Fibroblast of lung (primary cell): ENCODE measurements at regions not wholly inside any gene's neighbourhood (a gene's known extent, or its start where the extent isn't known, plus 50 kb on each side); places are given as distances from the start of the nearest gene placed in this dataset.
A peak's percentile ranks its signal among the peaks of the same experiment; 100 is the strongest.

Experiments used
- DNase-seq, 2 donors: peaks; one replicate each; pipeline versions ENCODE4 v3.0.0 to v3.0.0-alpha.2; 2010; ENCODE audit warnings: low read depth in 2 of 2
- H2AFZ ChIP-seq: 2 replicates; pipeline ENCODE4 v1.5.1; 2012; ENCODE audit warnings: low read length, control low read depth, inconsistent platforms
- H3K27ac ChIP-seq: 2 replicates; pipeline ENCODE4 v1.5.1; 2011; ENCODE audit warnings: low read length, control low read depth; ENCODE audit not compliant: insufficient read depth
- H3K27me3 ChIP-seq: 2 replicates; pipeline ENCODE4 v1.5.1; 2011; ENCODE audit warnings: mild to moderate bottlenecking, low read length; ENCODE audit not compliant: control insufficient read depth, insufficient read depth
- H3K36me3 ChIP-seq: 2 replicates; pipeline ENCODE4 v1.5.1; 2011; ENCODE audit warnings: low read length; ENCODE audit not compliant: control insufficient read depth, insufficient read depth
- H3K4me1 ChIP-seq: 2 replicates; pipeline ENCODE4 v1.5.1; 2011; ENCODE audit warnings: low read length; ENCODE audit not compliant: control insufficient read depth, insufficient read depth; ENCODE audit errors: extremely low read depth
- H3K4me2 ChIP-seq: 2 replicates; pipeline ENCODE4 v1.5.1; 2011; ENCODE audit warnings: low read length, control low read depth; ENCODE audit not compliant: insufficient read depth; ENCODE audit errors: extremely low read depth
- H3K4me3 ChIP-seq, 4 experiments: fragments of 200-600 bp in 1 of 4; sonication (generic) in 1 of 4; replicated peaks in 1 of 4; 2 replicates each; pipeline ENCODE4 v1.5.1; 2011 to 2016; ENCODE audit warnings: low read length in 4 of 4, low read depth in 3 of 4, mild to moderate bottlenecking in 3 of 4, control low read depth in 2 of 4, inconsistent platforms in 1 of 4, mixed read lengths in 1 of 4; ENCODE audit not compliant: insufficient read depth in 1 of 4; ENCODE audit errors: control extremely low read depth in 1 of 4
- H3K79me2 ChIP-seq: 2 replicates; pipeline ENCODE4 v1.5.1; 2012; ENCODE audit warnings: mild to moderate bottlenecking, low read length, inconsistent platforms; ENCODE audit not compliant: control insufficient read depth, insufficient read depth
- H3K9ac ChIP-seq: 2 replicates; pipeline ENCODE4 v1.5.1; 2011; ENCODE audit warnings: mild to moderate bottlenecking, low read length, control low read depth; ENCODE audit not compliant: insufficient read depth
- H3K9me3 ChIP-seq: 2 replicates; pipeline ENCODE4 v1.5.1; 2012; ENCODE audit warnings: low read depth, low read length; ENCODE audit not compliant: control insufficient read depth, insufficient read depth
- H4K20me1 ChIP-seq: 2 replicates; pipeline ENCODE4 v1.5.1; 2011; ENCODE audit warnings: low read length; ENCODE audit not compliant: control insufficient read depth, insufficient read depth; ENCODE audit errors: extremely low read depth
- CTCF ChIP-seq, 2 donors: IDR thresholded peaks in 1 of 2; conservative IDR thresholded peaks in 1 of 2; 1 replicate in 1 of 2; 2 replicates in 1 of 2; pipeline ENCODE4 v1.5.1; 2011 to 2012; ENCODE audit warnings: low read length in 2 of 2, control low read depth in 1 of 2, inconsistent platforms in 1 of 2, low read depth in 1 of 2, mild to moderate bottlenecking in 1 of 2
- EZH2 ChIP-seq: IDR thresholded peaks from 2 replicates; pipeline ENCODE4 v1.5.1; 2012; ENCODE audit warnings: low read length, control low read depth, mild to moderate bottlenecking; ENCODE audit errors: missing control alignments

GRCh38 chr4:108398836-108399235, 221.5 kb upstream of the RPL34 start:
- Histone ChIP-seq H3K9ac (no peak overlapping the region), H3K4me2 (no peak overlapping the region), H3K4me3 (no peak overlapping the region), H3K4me1 (no peaks in the 10 kb centered on the region), H3K79me2 (no peaks in the 10 kb centered on the region), H4K20me1 (no peaks in the 10 kb centered on the region), H3K36me3 (no peaks in the 10 kb centered on the region), H3K27ac (no peak overlapping the region), H2AFZ (no peak overlapping the region), H3K9me3 (no peaks in the 10 kb centered on the region), H3K27me3 (no peaks in the 10 kb centered on the region)
- TF ChIP-seq EZH2, result no peak
- no peak for TF ChIP-seq CTCF (conservative IDR thresholded peaks at IDR 0.05 in 1 of 2, IDR thresholded peaks at IDR 0.05 in 1 of 2; ENCODE audit: low read depth in 1 of 2, low read length in 2 of 2)
- no peak for DNase-seq

- Histone ChIP-seq H3K4me2 (no peak overlapping the region), H3K4me1 (no peaks in the 10 kb centered on the region)
These were observed 222.1 kb upstream of the RPL34 start for GRCh38 chr4:108398316-108398715.

GRCh38 chr4:108397850-108398249, 222.5 kb upstream of the RPL34 start:
- H3K9ac ChIP-seq, result no peak overlapping the region
- no peak overlapping the region for H3K4me3 ChIP-seq
- no peaks in the 10 kb centered on the region for H3K4me1 ChIP-seq
- TF ChIP-seq EZH2 (no peak), CTCF (conservative IDR thresholded peaks at IDR 0.05 in 1 of 2, IDR thresholded peaks at IDR 0.05 in 1 of 2; ENCODE audit: low read depth in 1 of 2, low read length in 2 of 2) (no peak)
- no peaks in the 10 kb centered on the region for H3K36me3 ChIP-seq
- H3K4me2 ChIP-seq, result no peak overlapping the region
- DNase-seq, result peak in 1 of 2 donors; percentile 52
- no peaks in the 10 kb centered on the region for H3K27me3 ChIP-seq
- H3K79me2 ChIP-seq, result no peaks in the 10 kb centered on the region
- no peak overlapping the region for H2AFZ ChIP-seq
- H3K9me3 ChIP-seq, result no peaks in the 10 kb centered on the region
- H4K20me1 ChIP-seq, result no peaks in the 10 kb centered on the region
- no peak overlapping the region for H3K27ac ChIP-seq

More at GRCh38 chr4:108398316-108398715, 222.1 kb upstream of the RPL34 start:
- no peaks in the 10 kb centered on the region for H3K36me3 ChIP-seq
- no peaks in the 10 kb centered on the region for H3K27me3 ChIP-seq
- H3K27ac ChIP-seq, result no peak overlapping the region
- no peak overlapping the region for H3K4me3 ChIP-seq
- H3K9ac ChIP-seq, result no peak overlapping the region
- H2AFZ ChIP-seq, result no peak overlapping the region
- TF ChIP-seq EZH2 (no peak), CTCF (conservative IDR thresholded peaks at IDR 0.05 in 1 of 2, IDR thresholded peaks at IDR 0.05 in 1 of 2; ENCODE audit: low read depth in 1 of 2, low read length in 2 of 2) (no peak)
- no peaks in the 10 kb centered on the region for H3K79me2 ChIP-seq
- no peaks in the 10 kb centered on the region for H3K9me3 ChIP-seq
- DNase-seq, result peak in 1 of 2 donors; percentile 94
- H4K20me1 ChIP-seq, result no peaks in the 10 kb centered on the region
